ENCODE measurements at regions not wholly inside any gene's neighbourhood (a gene's known extent, or its start where the extent isn't known, plus 50 kb on each side); places are given as distances from the start of the nearest gene placed in this dataset.

GRCh38 chr15:47337106-47337505 is 380.2 kb upstream of the SEMA6D start:
- TF ChIP-seq MAZ (IDR thresholded peaks at IDR 0.05; ENCODE audit: borderline replicate concordance, low read depth, low read length) (no peak), RCOR1 (IDR thresholded peaks at IDR 0.05; ENCODE audit: insufficient replicate concordance, low read length) (no peak), NFE2L2 (IDR thresholded peaks at IDR 0.05; ENCODE audit: low read depth, low read length) (no peak), CEBPB (IDR thresholded peaks at IDR 0.05; ENCODE audit: low read depth, low read length) (no peak), MXI1 (IDR thresholded peaks at IDR 0.05; ENCODE audit: borderline replicate concordance, low read depth, low read length) (no peak), USF2 (IDR thresholded peaks at IDR 0.05; ENCODE audit: low read depth, low read length) (no peak), SMC3 (IDR thresholded peaks at IDR 0.05; ENCODE audit: low read depth, low read length) (no peak), RFX5 (IDR thresholded peaks at IDR 0.05; ENCODE audit: low read depth, low read length) (no peak), ELK1 (IDR thresholded peaks at IDR 0.05; ENCODE audit: borderline replicate concordance, low read depth, low read length) (no peak), RAD21 (IDR thresholded peaks at IDR 0.05; ENCODE audit: low read length) (no peak), FOS (IDR thresholded peaks at IDR 0.05; ENCODE audit: low read depth, low read length) (no peak), CTCF (conservative IDR thresholded peaks at IDR 0.05; ENCODE audit: low read depth, low read length) (no peak), CHD1 (IDR thresholded peaks at IDR 0.05; ENCODE audit: low read depth, low read length) (no peak), POLR2A (IDR thresholded peaks at IDR 0.05; ENCODE audit: low read depth, low read length) (no peak), MAFK (IDR thresholded peaks at IDR 0.05; ENCODE audit: low read depth, low read length) (no peak), BHLHE40 (IDR thresholded peaks at IDR 0.05; ENCODE audit: low read depth, low read length) (no peak)
- BruUV-seq (replicated peaks): no TSS peak

More at GRCh38 chr15:47337106-47337505, 380.2 kb upstream of the SEMA6D start:
- no peak overlapping the region for H3K27ac ChIP-seq (ENCODE audit: insufficient read depth, low read length)
- H2AK5ac ChIP-seq (ENCODE audit: low read depth, low read length): no peak overlapping the region
- intact Hi-C loops (cut with micrococcal nuclease) (no loop called here), dilution Hi-C loops (cut with HindIII; ENCODE audit: low sequenced_read_pairs, unreplicated experiment) (no loop called here), in situ Hi-C loops (cut with MboI; ENCODE audit: low sequenced_read_pairs) (no loop called here)
- H4K8ac ChIP-seq (ENCODE audit: low read depth in 2 of 2, low read length in 2 of 2): no peak overlapping the region
- H3K4me1 ChIP-seq (ENCODE audit: control insufficient read depth, insufficient read depth, low read length): peaks cover 8% of the 10 kb centered on the region
- no peaks in the 10 kb centered on the region for H3K36me3 ChIP-seq (ENCODE audit: control insufficient read depth, insufficient read depth, low read length)
- no peak overlapping the region for H2AK9ac ChIP-seq (replicated peaks; ENCODE audit: low read depth, low read length, poor library complexity)
- ChIA-PET CTCF (no interaction called here), POLR2A (ENCODE audit: unreplicated experiment) (no interaction called here)
- H4K5ac ChIP-seq (ENCODE audit: low read depth, low read length): no peak overlapping the region
- H3K9me1 ChIP-seq (ENCODE audit: insufficient read depth, low read length): no peaks in the 10 kb centered on the region; the same call in none of the 2 replicates
- H3K4ac ChIP-seq (ENCODE audit: low read depth, low read length): no peak overlapping the region
- H2BK120ac ChIP-seq (ENCODE audit: low read depth, low read length): no peak overlapping the region
- no CpG with 5 or more reads among the region's 2 CpGs for WGBS, 2 experiments (ENCODE audit: extremely low coverage in 2 of 2, insufficient read length in 1 of 2)
- no peak overlapping the region for H3K56ac ChIP-seq (ENCODE audit: extremely low read depth, insufficient read depth, low read length)
- no peak overlapping the region for H2BK15ac ChIP-seq (ENCODE audit: low read depth, low read length)
- no peaks in the 10 kb centered on the region for H3K27me3 ChIP-seq (ENCODE audit: control insufficient read depth, insufficient read depth, low read length)
- no peaks in the 10 kb centered on the region for H4K20me1 ChIP-seq (ENCODE audit: insufficient read depth, low read length)
- H2BK20ac ChIP-seq (ENCODE audit: low read depth, low read length): no peak overlapping the region
- H2BK5ac ChIP-seq (ENCODE audit: low read depth, low read length, poor library complexity, severe bottlenecking): no peak overlapping the region
- H3K23ac ChIP-seq (ENCODE audit: low read depth, low read length): no peak overlapping the region
- H2AFZ ChIP-seq (replicated peaks; ENCODE audit: low read length, poor library complexity): no peak overlapping the region
- no peak overlapping the region for H4K91ac ChIP-seq (ENCODE audit: insufficient read depth, low read depth, low read length)
- H3K9me3 ChIP-seq (ENCODE audit: control insufficient read depth, insufficient read depth, low read length): no peaks in the 10 kb centered on the region
- H3K4me2 ChIP-seq (ENCODE audit: low read depth, low read length): no peak overlapping the region
- no peaks in the 10 kb centered on the region for H3K79me1 ChIP-seq (ENCODE audit: low read depth in 1 of 2, low read length in 2 of 2)
- no peak overlapping the region for H3K9ac ChIP-seq (ENCODE audit: low read depth, low read length)
- no peak for ATAC-seq (ENCODE audit: low read depth)
- no peak for DNase-seq
- no peak overlapping the region for H3K4me3 ChIP-seq (ENCODE audit: insufficient read depth, low read depth, low read length)
- no peak overlapping the region for H3K18ac ChIP-seq (ENCODE audit: low read depth, low read length)
- no peak overlapping the region for H3K14ac ChIP-seq (replicated peaks; ENCODE audit: low read depth, low read length)

All from IMR-90 (cell line).